ENCODE measurements at regions not wholly inside any gene's neighbourhood (a gene's known extent, or its start where the extent isn't known, plus 50 kb on each side); places are given as distances from the start of the nearest gene placed in this dataset.

DNA sequence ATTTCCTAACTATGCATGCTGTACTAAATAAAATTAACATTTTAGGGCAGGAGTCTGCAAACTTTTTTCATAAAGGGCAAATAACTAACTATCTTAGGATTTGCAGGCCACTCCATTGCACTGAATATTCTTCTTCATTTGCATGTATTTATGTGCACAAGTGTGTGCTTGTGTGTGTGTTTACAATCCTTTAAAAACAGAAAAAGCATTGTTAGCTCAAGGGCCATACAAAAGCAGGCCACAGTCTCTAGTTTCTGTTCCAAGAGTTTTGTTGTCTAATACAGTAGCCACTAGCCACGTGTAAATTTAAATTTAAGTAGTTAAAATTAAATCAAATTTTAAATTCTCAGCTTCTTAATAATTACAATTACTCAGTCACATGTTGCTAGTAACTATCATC lies 621.8 kb downstream of the TMA16 start:
- Histone ChIP-seq H3K4ac (ENCODE audit: low read depth, low read length) (no peak overlapping the region), H3T11ph (ENCODE audit: low read length) (no peak overlapping the region), H2AK5ac (ENCODE audit: insufficient read length, low read length) (no peak overlapping the region), H3K14ac (ENCODE audit: insufficient read depth, low read length) (no peak overlapping the region), H2BK20ac (ENCODE audit: low read depth, low read length, poor library complexity, severe bottlenecking) (no peak overlapping the region), H2BK15ac (ENCODE audit: low read depth, low read length) (no peak overlapping the region), H3K79me1 (ENCODE audit: insufficient read depth, low read depth, low read length, poor library complexity, severe bottlenecking) (no peaks in the 10 kb centered on the region), H3K4me2 (ENCODE audit: insufficient read depth, insufficient read length, low read length) (no peak overlapping the region), H2BK12ac (ENCODE audit: insufficient read length, low read depth, low read length) (no peak overlapping the region), H3K18ac (ENCODE audit: insufficient read length, low read depth, low read length) (no peak overlapping the region), H4K5ac (ENCODE audit: insufficient read length, low read depth, low read length) (no peak overlapping the region), H3K56ac (ENCODE audit: insufficient read length, low read depth, low read length) (no peak overlapping the region), H3K79me2 (ENCODE audit: insufficient read depth, low read length) (no peaks in the 10 kb centered on the region), H3K27me3 (ENCODE audit: insufficient read depth, low read length) (no peaks in the 10 kb centered on the region), H3K27ac (ENCODE audit: insufficient read length, low read depth, low read length) (no peak overlapping the region), H3K23me2 (ENCODE audit: insufficient read length, low read depth, low read length, poor library complexity, severe bottlenecking) (no peaks in the 10 kb centered on the region), H3K23ac (ENCODE audit: insufficient read length, low read depth, low read length) (no peak overlapping the region), H3K9me3 (ENCODE audit: control insufficient read depth, low read depth, low read length) (no peaks in the 10 kb centered on the region), H3K9ac (ENCODE audit: extremely low read depth, insufficient read length, low read length) (no peak overlapping the region), H2BK120ac (ENCODE audit: low read depth, low read length, poor library complexity, severe bottlenecking) (no peak overlapping the region), H4K20me1 (ENCODE audit: control insufficient read depth, insufficient read depth, insufficient read length) (no peaks in the 10 kb centered on the region), H3K4me1 (ENCODE audit: insufficient read depth, low read length) (no peaks in the 10 kb centered on the region), H4K91ac (ENCODE audit: insufficient read length, low read depth, low read length) (no peak overlapping the region), H2AFZ (ENCODE audit: low read length) (no peak overlapping the region), H4K8ac (replicated peaks; ENCODE audit: insufficient read length, low read depth, low read length) (no peak overlapping the region), H2BK5ac (ENCODE audit: insufficient read length, low read length) (no peak overlapping the region)
- H3K9me3 Mint-ChIP-seq = no peaks in the 10 kb centered on the region
- TF ChIP-seq, protein P1, sequence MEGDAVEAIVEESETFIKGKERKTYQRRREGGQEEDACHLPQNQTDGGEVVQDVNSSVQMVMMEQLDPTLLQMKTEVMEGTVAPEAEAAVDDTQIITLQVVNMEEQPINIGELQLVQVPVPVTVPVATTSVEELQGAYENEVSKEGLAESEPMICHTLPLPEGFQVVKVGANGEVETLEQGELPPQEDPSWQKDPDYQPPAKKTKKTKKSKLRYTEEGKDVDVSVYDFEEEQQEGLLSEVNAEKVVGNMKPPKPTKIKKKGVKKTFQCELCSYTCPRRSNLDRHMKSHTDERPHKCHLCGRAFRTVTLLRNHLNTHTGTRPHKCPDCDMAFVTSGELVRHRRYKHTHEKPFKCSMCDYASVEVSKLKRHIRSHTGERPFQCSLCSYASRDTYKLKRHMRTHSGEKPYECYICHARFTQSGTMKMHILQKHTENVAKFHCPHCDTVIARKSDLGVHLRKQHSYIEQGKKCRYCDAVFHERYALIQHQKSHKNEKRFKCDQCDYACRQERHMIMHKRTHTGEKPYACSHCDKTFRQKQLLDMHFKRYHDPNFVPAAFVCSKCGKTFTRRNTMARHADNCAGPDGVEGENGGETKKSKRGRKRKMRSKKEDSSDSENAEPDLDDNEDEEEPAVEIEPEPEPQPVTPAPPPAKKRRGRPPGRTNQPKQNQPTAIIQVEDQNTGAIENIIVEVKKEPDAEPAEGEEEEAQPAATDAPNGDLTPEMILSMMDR (conservative IDR thresholded peaks at IDR 0.05) = no peak
- H3K4me1 Mint-ChIP-seq = peaks cover 8 to 9% of the 10 kb centered on the region in 2 experiments
- H3K4me3 Mint-ChIP-seq = no peak overlapping the region
- no peaks in the 10 kb centered on the region for H3K36me3 Mint-ChIP-seq (ENCODE audit: insufficient read depth in 1 of 3, low read depth in 3 of 3)
- H3K27ac Mint-ChIP-seq = no peak overlapping the region
- H3K27me3 Mint-ChIP-seq (ENCODE audit: low read depth) = no peaks in the 10 kb centered on the region
- DNase-seq = no peak
- no CpG with 5 or more reads among the region's 1 CpG for WGBS (ENCODE audit: extremely low coverage, insufficient read length, low lambda C conversion rate)
